Nephron progenitor cell (in vitro differentiated cells): ENCODE measurements at regions not wholly inside any gene's neighbourhood (a gene's known extent, or its start where the extent isn't known, plus 50 kb on each side); places are given as distances from the start of the nearest gene placed in this dataset.

Source experiments
- DNase-seq: peaks from one replicate; pipeline ENCODE4 v3.0.0; 2021
- H3K27ac Mint-ChIP-seq: 2 replicates; pipeline ENCODE4 v1.8.0; 2021; ENCODE audit warnings: mild to moderate bottlenecking, moderate library complexity, mixed read lengths
- H3K27me3 Mint-ChIP-seq: 2 replicates; pipeline ENCODE4 v1.8.0; 2021; ENCODE audit warnings: mild to moderate bottlenecking, low read depth, mixed read lengths; ENCODE audit not compliant: poor library complexity
- H3K36me3 Mint-ChIP-seq: 2 replicates; pipeline ENCODE4 v1.8.0; 2021; ENCODE audit warnings: low read depth, mixed read lengths
- H3K4me1 Mint-ChIP-seq: 2 replicates; pipeline ENCODE4 v1.8.0; 2021; ENCODE audit warnings: mixed read lengths
- H3K4me3 Mint-ChIP-seq: 2 replicates; pipeline ENCODE4 v1.8.0; 2021; ENCODE audit warnings: mild to moderate bottlenecking, moderate library complexity, mixed read lengths
- H3K9me3 Mint-ChIP-seq: 2 replicates; pipeline ENCODE4 v1.8.0; 2021; ENCODE audit warnings: mild to moderate bottlenecking, moderate library complexity, mixed read lengths
- TF ChIP-seq, protein P1 (sequence below): fragments of 200-600 bp; sonication (generic); IDR thresholded peaks from 2 replicates; pipeline ENCODE4 v1.5.0; 2021; ENCODE audit warnings: antibody characterized with exemption

DNA sequence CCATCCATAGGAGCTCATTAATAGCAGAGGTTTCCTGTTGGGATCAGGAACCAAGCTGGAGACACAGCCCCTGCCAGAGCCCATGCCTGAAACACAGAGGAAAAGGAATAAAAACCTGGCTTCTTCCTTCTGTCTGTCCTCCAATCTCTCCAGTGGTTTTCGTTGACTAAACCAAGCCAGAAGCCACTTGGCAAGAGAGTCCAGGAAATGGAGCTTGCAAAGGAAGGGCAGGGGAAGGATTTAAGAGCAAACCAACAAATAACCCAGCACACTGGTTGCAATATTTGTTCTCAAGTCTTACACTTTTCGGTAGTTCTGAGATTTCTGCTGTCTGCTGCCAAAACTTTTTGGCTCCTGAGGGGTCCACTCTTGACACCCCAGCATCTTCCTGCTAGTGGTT lies 137.0 kb upstream of the BMP2 start:
- peaks cover 3% of the 10 kb centered on the region for H3K27me3 Mint-ChIP-seq
- peaks cover 4% of the 10 kb centered on the region for H3K36me3 Mint-ChIP-seq
- H3K9me3 Mint-ChIP-seq, result peaks cover 10% of the 10 kb centered on the region
- H3K27ac Mint-ChIP-seq, result no peak overlapping the region
- no peaks in the 10 kb centered on the region for H3K4me1 Mint-ChIP-seq
- H3K4me3 Mint-ChIP-seq, result no peak overlapping the region
- no peak for DNase-seq
- TF ChIP-seq, protein P1, sequence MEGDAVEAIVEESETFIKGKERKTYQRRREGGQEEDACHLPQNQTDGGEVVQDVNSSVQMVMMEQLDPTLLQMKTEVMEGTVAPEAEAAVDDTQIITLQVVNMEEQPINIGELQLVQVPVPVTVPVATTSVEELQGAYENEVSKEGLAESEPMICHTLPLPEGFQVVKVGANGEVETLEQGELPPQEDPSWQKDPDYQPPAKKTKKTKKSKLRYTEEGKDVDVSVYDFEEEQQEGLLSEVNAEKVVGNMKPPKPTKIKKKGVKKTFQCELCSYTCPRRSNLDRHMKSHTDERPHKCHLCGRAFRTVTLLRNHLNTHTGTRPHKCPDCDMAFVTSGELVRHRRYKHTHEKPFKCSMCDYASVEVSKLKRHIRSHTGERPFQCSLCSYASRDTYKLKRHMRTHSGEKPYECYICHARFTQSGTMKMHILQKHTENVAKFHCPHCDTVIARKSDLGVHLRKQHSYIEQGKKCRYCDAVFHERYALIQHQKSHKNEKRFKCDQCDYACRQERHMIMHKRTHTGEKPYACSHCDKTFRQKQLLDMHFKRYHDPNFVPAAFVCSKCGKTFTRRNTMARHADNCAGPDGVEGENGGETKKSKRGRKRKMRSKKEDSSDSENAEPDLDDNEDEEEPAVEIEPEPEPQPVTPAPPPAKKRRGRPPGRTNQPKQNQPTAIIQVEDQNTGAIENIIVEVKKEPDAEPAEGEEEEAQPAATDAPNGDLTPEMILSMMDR, result no peak

DNA sequence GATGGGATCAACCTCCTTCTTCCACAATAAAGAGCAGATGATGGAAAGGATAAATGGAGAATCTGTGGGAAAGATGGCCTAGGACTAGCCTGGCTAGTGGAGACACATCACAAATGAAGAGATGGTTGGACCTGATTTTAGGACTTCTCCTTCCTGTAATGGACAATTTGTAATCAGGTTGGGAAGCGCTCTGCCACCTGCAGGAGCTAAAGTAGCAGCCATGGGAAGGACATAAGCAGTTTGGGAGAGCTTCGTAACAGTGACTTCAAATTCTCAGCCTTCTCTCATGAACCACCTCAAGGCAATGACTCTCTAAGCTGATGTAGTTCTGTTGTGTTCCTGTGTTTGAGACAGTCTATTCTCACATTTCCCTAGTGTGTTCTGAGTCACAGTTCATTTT lies 137.9 kb upstream of the BMP2 start:
- TF ChIP-seq, protein P1, result no peak
- no peak overlapping the region for H3K27ac Mint-ChIP-seq
- peaks cover 11% of the 10 kb centered on the region for H3K9me3 Mint-ChIP-seq
- no peak overlapping the region for H3K4me3 Mint-ChIP-seq
- H3K36me3 Mint-ChIP-seq, result peaks cover 4% of the 10 kb centered on the region
- DNase-seq, result no peak
- H3K4me1 Mint-ChIP-seq, result peaks cover 5% of the 10 kb centered on the region
- peaks cover 3% of the 10 kb centered on the region for H3K27me3 Mint-ChIP-seq

DNA sequence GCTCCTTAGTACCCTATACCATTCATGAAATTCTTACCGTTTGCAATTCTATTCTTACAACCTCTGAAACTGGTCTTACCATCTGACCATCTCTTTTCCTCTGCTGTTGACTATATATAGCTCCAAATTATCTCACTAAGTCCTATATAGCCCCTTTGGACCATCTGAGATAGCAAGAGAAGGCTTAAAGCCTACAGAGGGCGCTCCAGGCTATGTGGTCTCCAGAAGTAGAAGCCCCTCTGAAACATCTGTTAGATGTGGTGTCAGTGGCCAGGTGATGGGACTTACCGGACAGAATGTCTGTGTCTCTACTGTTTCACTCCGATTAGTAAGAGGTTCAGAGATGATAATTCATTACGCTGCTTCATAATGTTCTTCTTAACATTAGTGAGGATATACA lies 140.7 kb upstream of the BMP2 start:
- H3K4me3 Mint-ChIP-seq, result no peak overlapping the region
- H3K4me1 Mint-ChIP-seq, result peaks cover 12% of the 10 kb centered on the region
- no peak overlapping the region for H3K27ac Mint-ChIP-seq
- H3K27me3 Mint-ChIP-seq, result peaks cover 5% of the 10 kb centered on the region
- peaks cover 11% of the 10 kb centered on the region for H3K9me3 Mint-ChIP-seq
- H3K36me3 Mint-ChIP-seq, result peaks cover 4% of the 10 kb centered on the region
- TF ChIP-seq, protein P1, result no peak
- DNase-seq, result no peak

DNA sequence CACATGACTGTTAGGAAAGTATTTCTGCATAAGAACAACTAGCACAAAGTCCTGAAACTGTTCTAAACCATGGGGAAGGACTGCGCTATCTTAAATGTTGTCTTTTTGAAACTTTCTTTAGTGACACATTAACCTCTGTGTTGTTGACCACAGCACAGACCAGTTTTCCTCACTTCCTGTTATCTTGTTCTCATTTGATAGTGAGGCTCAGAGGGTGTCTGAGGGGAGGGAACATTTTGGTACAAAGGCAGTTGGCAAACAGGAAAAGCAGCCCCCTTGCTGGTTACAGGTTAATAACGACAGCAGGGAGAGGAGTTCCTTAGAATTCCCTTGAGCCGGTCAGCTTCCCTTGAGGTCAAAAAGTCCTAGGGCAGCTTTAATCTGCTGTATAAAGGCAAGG lies 143.5 kb upstream of the BMP2 start:
- TF ChIP-seq, protein P1, result no peak
- H3K4me1 Mint-ChIP-seq, result peaks cover 12% of the 10 kb centered on the region
- H3K27ac Mint-ChIP-seq, result peak overlapping the region; percentile 87
- peak; percentile 7 for DNase-seq
- no peak overlapping the region for H3K4me3 Mint-ChIP-seq
- H3K27me3 Mint-ChIP-seq, result peaks cover 3% of the 10 kb centered on the region
- H3K9me3 Mint-ChIP-seq, result peaks cover 11% of the 10 kb centered on the region
- H3K36me3 Mint-ChIP-seq, result peaks cover 4% of the 10 kb centered on the region

- Mint-ChIP-seq H3K36me3 (peaks cover 4% of the 10 kb centered on the region), H3K4me3 (no peak overlapping the region), H3K4me1 (peaks cover 12% of the 10 kb centered on the region), H3K27ac (no peak overlapping the region), H3K27me3 (peaks cover 3% of the 10 kb centered on the region), H3K9me3 (peaks cover 11% of the 10 kb centered on the region)
- DNase-seq, result no peak
- TF ChIP-seq, protein P1, result no peak
Measured at GRCh38 chr20:6622041-6622440, 145.4 kb upstream of the BMP2 start.

- no peaks in the 10 kb centered on the region for H3K9me3 Mint-ChIP-seq
- no peaks in the 10 kb centered on the region for H3K4me1 Mint-ChIP-seq
- H3K27me3 Mint-ChIP-seq, result no peaks in the 10 kb centered on the region
- TF ChIP-seq, protein P1, result no peak
- DNase-seq, result no peak
- H3K27ac Mint-ChIP-seq, result no peak overlapping the region
- no peaks in the 10 kb centered on the region for H3K36me3 Mint-ChIP-seq
- no peak overlapping the region for H3K4me3 Mint-ChIP-seq
Measured at GRCh38 chr20:6618051-6618450, 149.4 kb upstream of the BMP2 start.
